Ishikawa (cell line): ENCODE measurements at regions not wholly inside any gene's neighbourhood (a gene's known extent, or its start where the extent isn't known, plus 50 kb on each side); places are given as distances from the start of the nearest gene placed in this dataset.

Experiments used
- CREB1 ChIP-seq: IDR thresholded peaks from 2 replicates; pipeline ENCODE4 v1.6.1; 2012; ENCODE audit warnings: low read depth
- EP300 ChIP-seq: IDR thresholded peaks from 2 replicates; pipeline ENCODE4 v1.6.1; 2012; ENCODE audit warnings: borderline replicate concordance
- MAX ChIP-seq: IDR thresholded peaks from 2 replicates; pipeline ENCODE4 v1.6.1; 2012
- REST ChIP-seq: IDR thresholded peaks from 2 replicates; pipeline ENCODE4 v1.6.1; 2012; ENCODE audit warnings: low read depth, mild to moderate bottlenecking
- TAF1 ChIP-seq: IDR thresholded peaks from 2 replicates; pipeline ENCODE4 v1.6.1; 2012; ENCODE audit warnings: low read depth, mild to moderate bottlenecking

DNA sequence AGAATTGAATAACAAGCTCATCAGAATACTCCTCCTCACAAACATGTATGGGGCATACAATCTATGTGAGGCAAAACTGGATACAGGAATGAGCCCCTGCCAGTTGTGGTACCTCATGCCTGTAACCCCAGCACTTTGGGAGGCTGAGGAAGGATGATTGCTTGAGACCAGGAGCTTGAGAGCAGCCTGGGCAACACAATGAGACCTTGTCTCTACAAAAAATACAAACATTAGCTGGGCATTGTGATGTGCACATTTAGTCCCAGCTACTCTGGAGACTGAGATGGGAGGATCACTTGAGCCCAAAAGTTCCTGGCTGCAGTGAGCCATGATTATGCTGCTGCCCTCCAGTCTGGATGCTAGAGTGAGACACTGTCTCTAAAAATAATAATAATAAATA lies 611.0 kb downstream of the NLGN4X start:
- TF ChIP-seq CREB1, result no peak
- TF ChIP-seq TAF1, result no peak
- TF ChIP-seq REST, result no peak
- no peak for TF ChIP-seq MAX
- no peak for TF ChIP-seq EP300
